AG10803 (cell line): ENCODE measurements at regions not wholly inside any gene's neighbourhood (a gene's known extent, or its start where the extent isn't known, plus 50 kb on each side); places are given as distances from the start of the nearest gene placed in this dataset.

Experiments used
- DNase-seq: peaks from one replicate; pipeline ENCODE4 v3.0.0; 2010; ENCODE audit warnings: low read depth
- H3K4me3 ChIP-seq: 2 replicates; pipeline ENCODE4 v1.5.1; 2011; ENCODE audit warnings: mild to moderate bottlenecking, low read length, control low read depth
- CTCF ChIP-seq: conservative IDR thresholded peaks from 2 replicates; pipeline ENCODE4 v1.5.1; 2011; ENCODE audit warnings: mild to moderate bottlenecking, low read length, control low read depth, inconsistent platforms

- DNase-seq = no peak
- no peak overlapping the region for H3K4me3 ChIP-seq
- TF ChIP-seq CTCF = no peak
Observed at GRCh38 chr6:143607168-143607567, 70.6 kb upstream of the PHACTR2 start.

- TF ChIP-seq CTCF = no peak
- no peak overlapping the region for H3K4me3 ChIP-seq
- DNase-seq = peak; percentile 27
Observed at GRCh38 chr6:143605906-143606521, 71.8 kb upstream of the PHACTR2 start.

GRCh38 chr6:143603455-143603854 lies 74.3 kb upstream of the PHACTR2 start:
- no peak for DNase-seq
- no peak overlapping the region for H3K4me3 ChIP-seq
- no peak for TF ChIP-seq CTCF

- H3K4me3 ChIP-seq = no peak overlapping the region
- TF ChIP-seq CTCF = no peak
- DNase-seq = peak; percentile 61
Observed at GRCh38 chr6:143601504-143601903, 76.3 kb upstream of the PHACTR2 start.

- TF ChIP-seq CTCF = no peak
- DNase-seq = no peak
- no peak overlapping the region for H3K4me3 ChIP-seq
Observed at GRCh38 chr6:143600821-143601220, 76.9 kb upstream of the PHACTR2 start.

- TF ChIP-seq CTCF = no peak
- DNase-seq = no peak
- no peak overlapping the region for H3K4me3 ChIP-seq
Observed at GRCh38 chr6:143598466-143599080, 79.2 kb upstream of the PHACTR2 start.

- DNase-seq = peak; percentile 99
- no peak overlapping the region for H3K4me3 ChIP-seq
- peak; percentile 27; the same call in 1 of the 2 replicates for TF ChIP-seq CTCF
Observed at GRCh38 chr6:143596866-143597265, 80.9 kb upstream of the PHACTR2 start.
